ENCODE measurements at regions not wholly inside any gene's neighbourhood (a gene's known extent, or its start where the extent isn't known, plus 50 kb on each side); places are given as distances from the start of the nearest gene placed in this dataset.

- Histone ChIP-seq H3K4me2 (no peak overlapping the region), H3K9me3 (ENCODE audit: low read depth) (no peaks in the 10 kb centered on the region), H4K20me1 (ENCODE audit: low read depth) (no peaks in the 10 kb centered on the region), H3K36me3 (no peaks in the 10 kb centered on the region), H3K27me3 (no peaks in the 10 kb centered on the region), H3K4me1 (no peaks in the 10 kb centered on the region), H3F3A (ENCODE audit: low read depth) (no peaks in the 10 kb centered on the region), H3K27ac (no peak overlapping the region), H3K4me3 (no peak overlapping the region), H2AFZ (replicated peaks) (no peak overlapping the region), H3K9ac (no peak overlapping the region), H3K79me2 (ENCODE audit: low read depth) (no peaks in the 10 kb centered on the region)
- Mint-ChIP-seq H3K27me3 (ENCODE audit: insufficient read depth, low read depth) (peaks cover 2% of the 10 kb centered on the region), H3K9me3 (peaks cover 5% of the 10 kb centered on the region), H3K4me3 (no peak overlapping the region), H3K27ac (no peak overlapping the region), H3K36me3 (peaks cover 2% of the 10 kb centered on the region), H3K4me1 (peaks cover 31% of the 10 kb centered on the region)
- TF ChIP-seq EZH2 (IDR thresholded peaks at IDR 0.05), result no peak
- no peak for TF ChIP-seq EZH2phosphoT487 (IDR thresholded peaks at IDR 0.05)
- TF ChIP-seq CTCF (IDR thresholded peaks at IDR 0.05), result no peak
- no peak for DNase-seq (ENCODE audit: low spot score)
These were observed 170.5 kb downstream of the PYDC2 start for GRCh38 chr3:191631496-191631895.

- no peak overlapping the region for H3K9ac ChIP-seq
- no peaks in the 10 kb centered on the region for H3K4me1 ChIP-seq
- H3K9me3 Mint-ChIP-seq, result peaks cover 13% of the 10 kb centered on the region
- no peak overlapping the region for H3K4me2 ChIP-seq
- H3K27ac Mint-ChIP-seq, result peak overlapping the region; percentile 11
- no peaks in the 10 kb centered on the region for H3K9me3 ChIP-seq (ENCODE audit: low read depth)
- no peaks in the 10 kb centered on the region for H4K20me1 ChIP-seq (ENCODE audit: low read depth)
- no peak overlapping the region for H3K4me3 ChIP-seq
- H3K79me2 ChIP-seq (ENCODE audit: low read depth), result no peaks in the 10 kb centered on the region
- H3K27me3 Mint-ChIP-seq (ENCODE audit: insufficient read depth, low read depth), result peaks cover under 1% of the 10 kb centered on the region
- peaks cover 2% of the 10 kb centered on the region for H3K36me3 Mint-ChIP-seq
- no peaks in the 10 kb centered on the region for H3K36me3 ChIP-seq
- H3K27ac ChIP-seq, result no peak overlapping the region
- TF ChIP-seq EZH2 (IDR thresholded peaks at IDR 0.05) (no peak), CTCF (IDR thresholded peaks at IDR 0.05) (no peak), EZH2phosphoT487 (IDR thresholded peaks at IDR 0.05) (no peak)
- no peaks in the 10 kb centered on the region for H3F3A ChIP-seq (ENCODE audit: low read depth)
- no peak overlapping the region for H2AFZ ChIP-seq (replicated peaks)
- H3K4me3 Mint-ChIP-seq, result no peak overlapping the region
- DNase-seq (ENCODE audit: low spot score), result no peak
- peaks cover 16% of the 10 kb centered on the region for H3K4me1 Mint-ChIP-seq
- H3K27me3 ChIP-seq, result no peaks in the 10 kb centered on the region
These were observed 173.9 kb downstream of the PYDC2 start for GRCh38 chr3:191634902-191635301.

GRCh38 chr3:191637611-191638010 lies 176.6 kb downstream of the PYDC2 start:
- Histone ChIP-seq H3F3A (ENCODE audit: low read depth) (no peaks in the 10 kb centered on the region), H3K9me3 (ENCODE audit: low read depth) (no peaks in the 10 kb centered on the region), H3K4me2 (no peak overlapping the region), H3K4me1 (no peaks in the 10 kb centered on the region), H4K20me1 (ENCODE audit: low read depth) (no peaks in the 10 kb centered on the region), H3K27me3 (no peaks in the 10 kb centered on the region), H2AFZ (replicated peaks) (no peak overlapping the region), H3K9ac (no peak overlapping the region), H3K79me2 (ENCODE audit: low read depth) (no peaks in the 10 kb centered on the region), H3K36me3 (no peaks in the 10 kb centered on the region), H3K27ac (no peak overlapping the region), H3K4me3 (no peak overlapping the region)
- DNase-seq (ENCODE audit: low spot score), result no peak
- H3K27ac Mint-ChIP-seq, result no peak overlapping the region
- no peak overlapping the region for H3K4me3 Mint-ChIP-seq
- H3K9me3 Mint-ChIP-seq, result peaks cover 13% of the 10 kb centered on the region
- TF ChIP-seq EZH2 (IDR thresholded peaks at IDR 0.05) (no peak), EZH2phosphoT487 (IDR thresholded peaks at IDR 0.05) (no peak), CTCF (IDR thresholded peaks at IDR 0.05) (no peak)
- H3K36me3 Mint-ChIP-seq, result peaks cover 2% of the 10 kb centered on the region
- H3K4me1 Mint-ChIP-seq, result peaks cover 16% of the 10 kb centered on the region
- no peaks in the 10 kb centered on the region for H3K27me3 Mint-ChIP-seq (ENCODE audit: insufficient read depth, low read depth)

All from neural progenitor cell (in vitro differentiated cells).